IMR-90 (cell line): ENCODE measurements at regions not wholly inside any gene's neighbourhood (a gene's known extent, or its start where the extent isn't known, plus 50 kb on each side); places are given as distances from the start of the nearest gene placed in this dataset.

ENCODE experiments used
- ATAC-seq: fragments of 200-7000 bp; cut with Tn5 transposase; 2 replicates; pipeline ENCODE4 v1.9.1; 2020; ENCODE audit warnings: low read depth, mild to moderate bottlenecking, moderate library complexity
- BruUV-seq: library from RNA; stranded (reverse); fragments of 400-500 nt; replicated peaks from 2 replicates; lab custom pipeline; 2021; lab: Mats Ljungman, UMichigan
- CTCF ChIA-PET: fragments of 300-600 bp; formaldehyde crosslinking; extraction: SDS; loops from one replicate; lab custom pipeline; 2021; ENCODE audit warnings: antibody characterized with exemption; lab: Yijun Ruan, JAX
- POLR2A ChIA-PET: fragments of 300-600 bp; sonication (Branson Sonifier 250); formaldehyde crosslinking; loops from one replicate; lab custom pipeline; 2022; ENCODE audit warnings: antibody characterized with exemption; ENCODE audit not compliant: unreplicated experiment; lab: Charles Lee
- DNase-seq: peaks from one replicate; pipeline ENCODE4 v3.0.0; 2013
- H2AFZ ChIP-seq: replicated peaks from 2 replicates; pipeline ENCODE3; 2013; ENCODE audit warnings: low read length, mild to moderate bottlenecking; ENCODE audit not compliant: poor library complexity
- H2AK5ac ChIP-seq: 2 replicates; pipeline ENCODE4 v1.6.1; 2013; ENCODE audit warnings: low read depth, low read length, inconsistent platforms
- H2AK9ac ChIP-seq: replicated peaks from 2 replicates; pipeline ENCODE3; 2013; ENCODE audit warnings: mild to moderate bottlenecking, low read depth, low read length, moderate library complexity; ENCODE audit not compliant: poor library complexity
- H2BK120ac ChIP-seq: 2 replicates; pipeline ENCODE4 v1.6.1; 2013; ENCODE audit warnings: low read depth, low read length, inconsistent platforms
- H2BK15ac ChIP-seq: 3 replicates; pipeline ENCODE4 v1.6.1; 2013; ENCODE audit warnings: low read depth, low read length, inconsistent platforms
- H2BK20ac ChIP-seq: 2 replicates; pipeline ENCODE4 v1.6.1; 2013; ENCODE audit warnings: low read depth, mild to moderate bottlenecking, inconsistent platforms, low read length, moderate library complexity
- H2BK5ac ChIP-seq: 2 replicates; pipeline ENCODE4 v1.6.1; 2013; ENCODE audit warnings: mild to moderate bottlenecking, low read depth, low read length, inconsistent platforms; ENCODE audit not compliant: poor library complexity, severe bottlenecking
- H3K14ac ChIP-seq: replicated peaks from 2 replicates; pipeline ENCODE4 v1.6.1; 2013; ENCODE audit warnings: low read depth, low read length, inconsistent platforms
- H3K18ac ChIP-seq: 2 replicates; pipeline ENCODE4 v1.6.1; 2013; ENCODE audit warnings: low read depth, low read length, control low read depth
- H3K23ac ChIP-seq: 2 replicates; pipeline ENCODE4 v1.6.1; 2013; ENCODE audit warnings: low read depth, low read length, inconsistent platforms
- H3K27ac ChIP-seq: 2 replicates; pipeline ENCODE4 v1.5.1; 2013; ENCODE audit warnings: mild to moderate bottlenecking, control low read depth, low read length; ENCODE audit not compliant: insufficient read depth
- H3K27me3 ChIP-seq: 2 replicates; pipeline ENCODE4 v1.6.1; 2013; ENCODE audit warnings: low read length; ENCODE audit not compliant: control insufficient read depth, insufficient read depth
- H3K36me3 ChIP-seq: 2 replicates; pipeline ENCODE4 v1.6.1; 2013; ENCODE audit warnings: low read length, mixed read lengths; ENCODE audit not compliant: control insufficient read depth, insufficient read depth
- H3K4ac ChIP-seq: 2 replicates; pipeline ENCODE4 v1.6.1; 2013; ENCODE audit warnings: low read depth, low read length, inconsistent platforms
- H3K4me1 ChIP-seq: 2 replicates; pipeline ENCODE4 v1.6.1; 2013; ENCODE audit warnings: low read length, mixed read lengths; ENCODE audit not compliant: control insufficient read depth, insufficient read depth
- H3K4me2 ChIP-seq: 2 replicates; pipeline ENCODE4 v1.6.1; 2013; ENCODE audit warnings: low read depth, mild to moderate bottlenecking, control low read depth, low read length, moderate library complexity
- H3K4me3 ChIP-seq: 2 replicates; pipeline ENCODE4 v1.5.1; 2013; ENCODE audit warnings: low read depth, mild to moderate bottlenecking, control low read depth, low read length, moderate library complexity; ENCODE audit not compliant: insufficient read depth
- H3K56ac ChIP-seq: 2 replicates; pipeline ENCODE4 v1.6.1; 2013; ENCODE audit warnings: low read length, inconsistent platforms; ENCODE audit not compliant: insufficient read depth; ENCODE audit errors: extremely low read depth
- H3K79me1 ChIP-seq, 2 experiments: 2 replicates each; pipeline ENCODE4 v1.6.1; 2013; ENCODE audit warnings: low read length in 2 of 2, inconsistent platforms in 1 of 2, low read depth in 1 of 2
- H3K9ac ChIP-seq: 2 replicates; pipeline ENCODE4 v1.6.1; 2013; ENCODE audit warnings: low read depth, low read length, control low read depth
- H3K9me1 ChIP-seq: 2 replicates; pipeline ENCODE4 v1.6.1; 2013; ENCODE audit warnings: low read length, inconsistent platforms; ENCODE audit not compliant: insufficient read depth
- H3K9me3 ChIP-seq: 2 replicates; pipeline ENCODE4 v1.6.1; 2013; ENCODE audit warnings: low read length; ENCODE audit not compliant: control insufficient read depth, insufficient read depth
- H4K20me1 ChIP-seq: 2 replicates; pipeline ENCODE4 v1.6.1; 2013; ENCODE audit warnings: low read length, inconsistent platforms; ENCODE audit not compliant: insufficient read depth
- H4K5ac ChIP-seq: 2 replicates; pipeline ENCODE4 v1.6.1; 2013; ENCODE audit warnings: mild to moderate bottlenecking, low read depth, low read length, control low read depth
- H4K8ac ChIP-seq, 2 experiments: 2 replicates each; pipeline ENCODE4 v1.6.1; 2013; ENCODE audit warnings: low read depth in 2 of 2, low read length in 2 of 2, control low read depth in 1 of 2, inconsistent platforms in 1 of 2
- H4K91ac ChIP-seq: 2 replicates; pipeline ENCODE4 v1.6.1; 2013; ENCODE audit warnings: low read depth, low read length, inconsistent platforms; ENCODE audit not compliant: insufficient read depth
- CEBPB ChIP-seq: IDR thresholded peaks from 2 replicates; pipeline ENCODE4 v1.6.1; 2012; ENCODE audit warnings: low read depth, low read length, improper control_type of control experiment
- FOS ChIP-seq: fragments of 150-350 bp; IDR thresholded peaks from 2 replicates; pipeline ENCODE4 v1.6.1; 2016; ENCODE audit warnings: low read depth, low read length
- MAFK ChIP-seq: IDR thresholded peaks from 2 replicates; pipeline ENCODE4 v1.6.1; 2012; ENCODE audit warnings: low read depth, low read length, improper control_type of control experiment
- MXI1 ChIP-seq: IDR thresholded peaks from 2 replicates; pipeline ENCODE4 v1.6.1; 2012; ENCODE audit warnings: low read depth, mild to moderate bottlenecking, low read length, moderate library complexity, borderline replicate concordance
- WGBS, 2 experiments: methylation state at CpG; one replicate each; pipeline versions ENCODE4 v1.1.5 to v1.1.7; 2013; ENCODE audit warnings: missing lambda C conversion rate in 2 of 2; ENCODE audit not compliant: insufficient read length in 1 of 2; ENCODE audit errors: extremely low coverage in 2 of 2; 5-methylcytosine and 5-hydroxymethylcytosine counted together
- dilution Hi-C: fragments of 300-500 bp; cut with HindIII; formaldehyde crosslinking; loops from one replicate; pipeline ENCODE4 v1.14.3; 2018; ENCODE audit warnings: low sequenced_read_pairs; ENCODE audit not compliant: unreplicated experiment
- in situ Hi-C: fragments of 300-500 bp; cut with MboI; formaldehyde crosslinking; loops from 3 replicates; pipeline ENCODE4 v1.14.3; 2019; ENCODE audit warnings: low sequenced_read_pairs, inconsistent platforms, mixed read lengths
- intact Hi-C: fragments of 100-400 bp; cut with micrococcal nuclease; formaldehyde crosslinking; loops from 2 replicates; pipeline ENCODE4 v1.10.0; 2022

GRCh38 chrY:12303464-12303863 is 397.6 kb upstream of the USP9Y start:
- H4K5ac ChIP-seq: no peak overlapping the region
- no peak for ATAC-seq

More at GRCh38 chrY:12303464-12303863, 397.6 kb upstream of the USP9Y start:
- Histone ChIP-seq H2AK9ac (no peak overlapping the region), H3K23ac (no peak overlapping the region), H4K20me1 (no peaks in the 10 kb centered on the region), H3K56ac (no peak overlapping the region), H4K8ac (no peak overlapping the region), H3K79me1 (no peaks in the 10 kb centered on the region), H3K36me3 (no peaks in the 10 kb centered on the region), H2AFZ (no peak overlapping the region), H3K27me3 (no peaks in the 10 kb centered on the region), H2BK5ac (no peak overlapping the region), H3K14ac (no peak overlapping the region), H3K4me1 (no peaks in the 10 kb centered on the region), H3K4ac (no peak overlapping the region), H3K27ac (no peak overlapping the region), H3K9me3 (no peaks in the 10 kb centered on the region), H2AK5ac (no peak overlapping the region), H3K9ac (no peak overlapping the region), H2BK120ac (no peak overlapping the region), H2BK15ac (no peak overlapping the region), H3K4me3 (no peak overlapping the region), H2BK20ac (no peak overlapping the region), H3K4me2 (no peak overlapping the region), H3K9me1 (no peaks in the 10 kb centered on the region), H4K91ac (no peak overlapping the region), H3K18ac (no peak overlapping the region)
- ChIA-PET CTCF (no interaction called here), POLR2A (no interaction called here)
- WGBS, 2 experiments: no CpG with 5 or more reads among the region's 4 CpGs
- no peak for DNase-seq
- in situ Hi-C loops: no loop called here
- BruUV-seq: no TSS peak
- intact Hi-C loops: no loop called here
- TF ChIP-seq FOS (no peak), MAFK (no peak), MXI1 (no peak), CEBPB (no peak)
- dilution Hi-C loops: no loop called here
